ENCODE measurements at regions not wholly inside any gene's neighbourhood (a gene's known extent, or its start where the extent isn't known, plus 50 kb on each side); places are given as distances from the start of the nearest gene placed in this dataset.

GRCh38 chr20:43292222-43292621 lies 102.5 kb upstream of the PTPRT start:
- Histone ChIP-seq H3K36me3 (ENCODE audit: insufficient read depth, low read length) (no peaks in the 10 kb centered on the region), H3K4me1 (ENCODE audit: insufficient read depth, low read length) (no peaks in the 10 kb centered on the region), H3K27ac (ENCODE audit: low read length) (no peak overlapping the region), H3K79me2 (ENCODE audit: insufficient read depth, low read length) (no peaks in the 10 kb centered on the region), H3K4me2 (ENCODE audit: insufficient read depth, low read length) (no peak overlapping the region), H3K9ac (ENCODE audit: low read depth, low read length) (no peak overlapping the region), H3K9me3 (ENCODE audit: insufficient read depth, low read length, severe bottlenecking) (no peaks in the 10 kb centered on the region), H3K4me3 (ENCODE audit: low read depth in 1 of 2, low read length in 2 of 2) (no peak overlapping the region), H2AFZ (ENCODE audit: low read depth, low read length) (no peak overlapping the region), H3K27me3 (ENCODE audit: insufficient read depth, low read length, poor library complexity) (peaks cover 7% of the 10 kb centered on the region), H4K20me1 (ENCODE audit: insufficient read depth, low read length) (no peaks in the 10 kb centered on the region)
- ATAC-seq (ENCODE audit: insufficient read depth, low read depth) (no peak), DNase-seq (no peak)
- TF ChIP-seq EZH2 (IDR thresholded peaks at IDR 0.05; ENCODE audit: borderline replicate concordance, low read depth, low read length, severe bottlenecking) (no peak), CTCF (IDR thresholded peaks at IDR 0.05; ENCODE audit: borderline replicate concordance, extremely low read depth, low read length, poor library complexity, severe bottlenecking) (no peak)

GRCh38 chr20:43287637-43288036 lies 97.9 kb upstream of the PTPRT start:
- no peaks in the 10 kb centered on the region for H3K79me2 ChIP-seq (ENCODE audit: insufficient read depth, low read length)
- no peak overlapping the region for H2AFZ ChIP-seq (ENCODE audit: low read depth, low read length)
- H3K36me3 ChIP-seq (ENCODE audit: insufficient read depth, low read length): no peaks in the 10 kb centered on the region
- DNase-seq: no peak
- no peak overlapping the region for H3K9ac ChIP-seq (ENCODE audit: low read depth, low read length)
- H3K4me1 ChIP-seq (ENCODE audit: insufficient read depth, low read length): no peaks in the 10 kb centered on the region
- H3K27ac ChIP-seq (ENCODE audit: low read length): no peak overlapping the region
- TF ChIP-seq CTCF (IDR thresholded peaks at IDR 0.05; ENCODE audit: borderline replicate concordance, extremely low read depth, low read length, poor library complexity, severe bottlenecking) (no peak), EZH2 (IDR thresholded peaks at IDR 0.05; ENCODE audit: borderline replicate concordance, low read depth, low read length, severe bottlenecking) (no peak)
- no peak overlapping the region for H3K4me2 ChIP-seq (ENCODE audit: insufficient read depth, low read length)
- no peaks in the 10 kb centered on the region for H4K20me1 ChIP-seq (ENCODE audit: insufficient read depth, low read length)
- H3K4me3 ChIP-seq (ENCODE audit: low read depth in 1 of 2, low read length in 2 of 2): no peak overlapping the region
- no peak for ATAC-seq (ENCODE audit: insufficient read depth, low read depth)
- peaks cover 17% of the 10 kb centered on the region for H3K27me3 ChIP-seq (ENCODE audit: insufficient read depth, low read length, poor library complexity)
- no peaks in the 10 kb centered on the region for H3K9me3 ChIP-seq (ENCODE audit: insufficient read depth, low read length, severe bottlenecking)

DNA sequence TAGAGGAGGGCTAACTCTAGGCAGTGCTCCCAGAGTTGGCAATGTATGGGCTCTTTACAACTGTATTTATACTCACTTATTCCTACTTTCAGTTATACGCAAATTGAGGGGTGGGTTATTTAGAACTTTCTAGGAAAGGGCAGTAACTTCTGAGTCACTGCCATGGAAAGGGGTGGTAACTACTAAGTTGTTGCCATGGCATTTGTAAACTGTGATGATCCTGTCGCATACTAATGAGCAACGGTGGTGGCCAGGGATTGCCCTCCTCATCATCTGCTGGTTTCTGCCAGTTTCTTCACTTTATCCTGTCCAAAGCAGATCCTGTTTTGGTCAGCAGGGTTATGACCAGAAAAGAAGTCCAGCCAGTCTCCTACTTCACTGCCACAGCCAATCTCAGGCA lies 95.5 kb upstream of the PTPRT start:
- Histone ChIP-seq H3K9ac (ENCODE audit: low read depth, low read length) (no peak overlapping the region), H3K9me3 (ENCODE audit: insufficient read depth, low read length, severe bottlenecking) (no peaks in the 10 kb centered on the region), H3K4me3 (ENCODE audit: low read depth in 1 of 2, low read length in 2 of 2) (no peak overlapping the region), H3K4me2 (ENCODE audit: insufficient read depth, low read length) (no peak overlapping the region), H3K4me1 (ENCODE audit: insufficient read depth, low read length) (no peaks in the 10 kb centered on the region), H3K27me3 (ENCODE audit: insufficient read depth, low read length, poor library complexity) (peaks cover 10% of the 10 kb centered on the region), H2AFZ (ENCODE audit: low read depth, low read length) (no peak overlapping the region), H3K36me3 (ENCODE audit: insufficient read depth, low read length) (no peaks in the 10 kb centered on the region), H4K20me1 (ENCODE audit: insufficient read depth, low read length) (no peaks in the 10 kb centered on the region), H3K27ac (ENCODE audit: low read length) (no peak overlapping the region), H3K79me2 (ENCODE audit: insufficient read depth, low read length) (no peaks in the 10 kb centered on the region)
- ATAC-seq (ENCODE audit: insufficient read depth, low read depth) (no peak), DNase-seq (no peak)
- TF ChIP-seq EZH2 (IDR thresholded peaks at IDR 0.05; ENCODE audit: borderline replicate concordance, low read depth, low read length, severe bottlenecking): no peak
- no peak for TF ChIP-seq CTCF (IDR thresholded peaks at IDR 0.05; ENCODE audit: borderline replicate concordance, extremely low read depth, low read length, poor library complexity, severe bottlenecking)

DNA sequence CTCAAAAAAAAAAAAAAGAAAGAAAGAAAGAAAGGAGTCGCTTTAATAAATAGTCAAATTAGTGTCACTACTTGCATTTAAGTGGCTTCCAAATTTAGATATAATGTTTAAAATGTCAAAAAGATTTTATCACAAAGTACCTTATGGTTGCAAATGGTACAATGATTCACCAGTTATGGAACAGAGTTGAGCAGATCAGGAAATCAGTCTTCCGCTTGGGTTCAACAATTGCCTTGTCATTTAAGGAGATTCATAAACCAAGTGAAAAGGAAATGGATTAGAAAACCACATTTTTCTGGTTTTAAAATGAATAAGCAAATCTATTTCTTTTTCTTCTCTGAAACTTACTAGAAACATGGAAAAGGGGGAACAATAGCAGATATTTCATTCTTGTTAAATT lies 94.8 kb upstream of the PTPRT start:
- H3K4me3 ChIP-seq (ENCODE audit: low read depth in 1 of 2, low read length in 2 of 2): no peak overlapping the region
- ATAC-seq (ENCODE audit: insufficient read depth, low read depth) (no peak), DNase-seq (no peak)
- H3K4me2 ChIP-seq (ENCODE audit: insufficient read depth, low read length): no peak overlapping the region
- no peak for TF ChIP-seq EZH2 (IDR thresholded peaks at IDR 0.05; ENCODE audit: borderline replicate concordance, low read depth, low read length, severe bottlenecking)
- TF ChIP-seq CTCF (IDR thresholded peaks at IDR 0.05; ENCODE audit: borderline replicate concordance, extremely low read depth, low read length, poor library complexity, severe bottlenecking): no peak
- no peaks in the 10 kb centered on the region for H3K79me2 ChIP-seq (ENCODE audit: insufficient read depth, low read length)
- no peaks in the 10 kb centered on the region for H4K20me1 ChIP-seq (ENCODE audit: insufficient read depth, low read length)
- no peak overlapping the region for H3K9ac ChIP-seq (ENCODE audit: low read depth, low read length)
- peaks cover 10% of the 10 kb centered on the region for H3K27me3 ChIP-seq (ENCODE audit: insufficient read depth, low read length, poor library complexity)
- H3K4me1 ChIP-seq (ENCODE audit: insufficient read depth, low read length): no peaks in the 10 kb centered on the region
- no peaks in the 10 kb centered on the region for H3K36me3 ChIP-seq (ENCODE audit: insufficient read depth, low read length)
- no peak overlapping the region for H3K27ac ChIP-seq (ENCODE audit: low read length)
- H2AFZ ChIP-seq (ENCODE audit: low read depth, low read length): no peak overlapping the region
- no peaks in the 10 kb centered on the region for H3K9me3 ChIP-seq (ENCODE audit: insufficient read depth, low read length, severe bottlenecking)
